ENCODE measurements at regions not wholly inside any gene's neighbourhood (a gene's known extent, or its start where the extent isn't known, plus 50 kb on each side); places are given as distances from the start of the nearest gene placed in this dataset.
"Not testable (repeated sequence)": the region's sequence is repeated elsewhere in the genome, so short reads cannot be mapped to it uniquely, and the experiment has no call there.

DNA sequence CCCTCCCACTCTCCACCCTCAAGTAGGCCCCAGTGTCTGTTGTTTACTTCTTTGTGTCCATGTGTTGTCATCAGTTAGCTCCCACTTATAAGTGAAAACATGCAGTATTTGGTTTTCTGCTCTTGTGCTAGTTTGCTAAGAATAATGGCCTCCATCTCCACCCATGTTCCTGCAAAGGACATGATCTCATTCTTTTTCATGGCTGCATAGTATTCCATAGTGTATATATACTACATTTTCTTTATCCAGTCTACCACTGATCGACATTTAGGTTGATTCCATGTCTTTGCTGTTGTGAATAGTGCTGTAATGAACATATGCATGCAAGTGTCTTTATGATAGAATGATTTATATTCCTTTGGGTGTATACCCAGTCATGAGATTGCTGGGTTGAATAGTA is 116.0 kb downstream of the TDRD15 start:
- TF ChIP-seq, protein P1, sequence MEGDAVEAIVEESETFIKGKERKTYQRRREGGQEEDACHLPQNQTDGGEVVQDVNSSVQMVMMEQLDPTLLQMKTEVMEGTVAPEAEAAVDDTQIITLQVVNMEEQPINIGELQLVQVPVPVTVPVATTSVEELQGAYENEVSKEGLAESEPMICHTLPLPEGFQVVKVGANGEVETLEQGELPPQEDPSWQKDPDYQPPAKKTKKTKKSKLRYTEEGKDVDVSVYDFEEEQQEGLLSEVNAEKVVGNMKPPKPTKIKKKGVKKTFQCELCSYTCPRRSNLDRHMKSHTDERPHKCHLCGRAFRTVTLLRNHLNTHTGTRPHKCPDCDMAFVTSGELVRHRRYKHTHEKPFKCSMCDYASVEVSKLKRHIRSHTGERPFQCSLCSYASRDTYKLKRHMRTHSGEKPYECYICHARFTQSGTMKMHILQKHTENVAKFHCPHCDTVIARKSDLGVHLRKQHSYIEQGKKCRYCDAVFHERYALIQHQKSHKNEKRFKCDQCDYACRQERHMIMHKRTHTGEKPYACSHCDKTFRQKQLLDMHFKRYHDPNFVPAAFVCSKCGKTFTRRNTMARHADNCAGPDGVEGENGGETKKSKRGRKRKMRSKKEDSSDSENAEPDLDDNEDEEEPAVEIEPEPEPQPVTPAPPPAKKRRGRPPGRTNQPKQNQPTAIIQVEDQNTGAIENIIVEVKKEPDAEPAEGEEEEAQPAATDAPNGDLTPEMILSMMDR (IDR thresholded peaks at IDR 0.05), result not testable (repeated sequence)
- TF ChIP-seq POLR2A (IDR thresholded peaks at IDR 0.05), result not testable (repeated sequence)

All from testis (tissue), 2 donors.